Right lobe of liver (tissue), 4 donors: ENCODE measurements at regions not wholly inside any gene's neighbourhood (a gene's known extent, or its start where the extent isn't known, plus 50 kb on each side); places are given as distances from the start of the nearest gene placed in this dataset.

Experiments
- CTCF ChIP-seq, 4 donors: fragments of 200-600 bp in 3 of 4; fragments of 450-650 bp in 1 of 4; IDR thresholded peaks; one replicate each; pipeline versions ENCODE4 v1.5.1 to v1.8.0; 2016 to 2022; ENCODE audit warnings: antibody characterized with exemption in 4 of 4, mild to moderate bottlenecking in 2 of 4
- POLR2A ChIP-seq: fragments of 450-650 bp; IDR thresholded peaks from one replicate; pipeline ENCODE4 v1.6.1; 2017; ENCODE audit warnings: antibody characterized with exemption, mild to moderate bottlenecking
- donor health status: DM: no; HTN: no; CAD: no.
- donor health status: DM: no; HTN: no; CAD: no.
- donor health status: DM: no; HTN: yes; CAD: no.

GRCh38 chr6:145147981-145148749 lies 587.2 kb downstream of the EPM2A start:
- TF ChIP-seq POLR2A = no peak
- no peak for TF ChIP-seq CTCF (IDR thresholded peaks at IDR 0.05)
